ENCODE measurements at regions not wholly inside any gene's neighbourhood (a gene's known extent, or its start where the extent isn't known, plus 50 kb on each side); places are given as distances from the start of the nearest gene placed in this dataset.
A peak's percentile ranks its signal among the peaks of the same experiment; 100 is the strongest.
"Not testable (repeated sequence)": the region's sequence is repeated elsewhere in the genome, so short reads cannot be mapped to it uniquely, and the experiment has no call there.

GRCh38 chr17:33959098-33959497, 296.0 kb upstream of the CCL2 start:
- intact Hi-C loops (cut with DNase I, micrococcal nuclease); ATAC-seq; DNase-seq: not testable (repeated sequence)

- ATAC-seq (no peak), DNase-seq (no peak)
- intact Hi-C loops (cut with DNase I, micrococcal nuclease) = no loop called here
Measured at GRCh38 chr17:33962857-33963655, 292.0 kb upstream of the CCL2 start.

GRCh38 chr17:33964344-33964979, 290.6 kb upstream of the CCL2 start:
- intact Hi-C loops (cut with DNase I, micrococcal nuclease) = no loop called here
- ATAC-seq = peak; percentile 92

GRCh38 chr17:33966410-33967059, 288.6 kb upstream of the CCL2 start:
- DNase-seq (no peak), ATAC-seq (no peak)
- intact Hi-C loops (cut with DNase I, micrococcal nuclease) = no loop called here

More at GRCh38 chr17:33964344-33964979, 290.6 kb upstream of the CCL2 start:
- peak in 1 of 2 donors; percentile 34 for DNase-seq

- no peak for DNase-seq
- ATAC-seq = no peak
- intact Hi-C loops (cut with DNase I, micrococcal nuclease) = no loop called here
Measured at GRCh38 chr17:33967608-33968349, 287.3 kb upstream of the CCL2 start.

- ATAC-seq = no peak
- intact Hi-C loops (cut with DNase I, micrococcal nuclease) = no loop called here
- no peak for DNase-seq
Measured at GRCh38 chr17:33968350-33969044, 286.6 kb upstream of the CCL2 start.

GRCh38 chr17:33970279-33970678, 284.8 kb upstream of the CCL2 start:
- ATAC-seq = no peak
- intact Hi-C loops (cut with DNase I, micrococcal nuclease) = no loop called here
- no peak for DNase-seq

GRCh38 chr17:33972763-33973162, 282.3 kb upstream of the CCL2 start:
- intact Hi-C loops (cut with DNase I, micrococcal nuclease) = no loop called here
- ATAC-seq = no peak
- no peak for DNase-seq

GRCh38 chr17:33973491-33973890, 281.6 kb upstream of the CCL2 start:
- DNase-seq (no peak), ATAC-seq (peak; percentile 77)
- intact Hi-C loops (cut with DNase I, micrococcal nuclease) = no loop called here

GRCh38 chr17:33974276-33974675, 280.8 kb upstream of the CCL2 start:
- no peak for ATAC-seq
- no peak for DNase-seq
- intact Hi-C loops (cut with DNase I, micrococcal nuclease) = no loop called here

GRCh38 chr17:33976831-33977230, 278.3 kb upstream of the CCL2 start:
- intact Hi-C loops (cut with DNase I, micrococcal nuclease) = no loop called here
- ATAC-seq (no peak), DNase-seq (no peak)

- DNase-seq = no peak
- intact Hi-C loops (cut with DNase I, micrococcal nuclease) = no loop called here
- no peak for ATAC-seq
Measured at GRCh38 chr17:33977729-33978514, 277.2 kb upstream of the CCL2 start.

GRCh38 chr17:33978889-33979288, 276.2 kb upstream of the CCL2 start:
- no peak for ATAC-seq
- DNase-seq = no peak
- intact Hi-C loops (cut with DNase I, micrococcal nuclease) = no loop called here

GRCh38 chr17:33980193-33980592, 274.9 kb upstream of the CCL2 start:
- ATAC-seq = no peak

GRCh38 chr17:33981711-33982601, 273.1 kb upstream of the CCL2 start:
- DNase-seq (peak; percentile 40 to 51), ATAC-seq (peak; percentile 94)
- intact Hi-C loops (cut with DNase I, micrococcal nuclease) = loop anchor here in 1 of 2 donors (10.0 kb wide), 1 partner anchor 57 kb away; no protein-coding TSS in a partner anchor

More at GRCh38 chr17:33980193-33980592, 274.9 kb upstream of the CCL2 start:
- DNase-seq = no peak
- intact Hi-C loops (cut with DNase I, micrococcal nuclease) = loop anchor here in 1 of 2 donors (10.0 kb wide), 1 partner anchor 55 kb away; no protein-coding TSS in a partner anchor

- ATAC-seq (no peak), DNase-seq (no peak)
- intact Hi-C loops (cut with DNase I, micrococcal nuclease) = loop anchor here in 1 of 2 donors (10.0 kb wide), 1 partner anchor 58 kb away; no protein-coding TSS in a partner anchor
Measured at GRCh38 chr17:33982909-33983308, 272.2 kb upstream of the CCL2 start.
